ENCODE measurements at regions not wholly inside any gene's neighbourhood (a gene's known extent, or its start where the extent isn't known, plus 50 kb on each side); places are given as distances from the start of the nearest gene placed in this dataset.

DNA sequence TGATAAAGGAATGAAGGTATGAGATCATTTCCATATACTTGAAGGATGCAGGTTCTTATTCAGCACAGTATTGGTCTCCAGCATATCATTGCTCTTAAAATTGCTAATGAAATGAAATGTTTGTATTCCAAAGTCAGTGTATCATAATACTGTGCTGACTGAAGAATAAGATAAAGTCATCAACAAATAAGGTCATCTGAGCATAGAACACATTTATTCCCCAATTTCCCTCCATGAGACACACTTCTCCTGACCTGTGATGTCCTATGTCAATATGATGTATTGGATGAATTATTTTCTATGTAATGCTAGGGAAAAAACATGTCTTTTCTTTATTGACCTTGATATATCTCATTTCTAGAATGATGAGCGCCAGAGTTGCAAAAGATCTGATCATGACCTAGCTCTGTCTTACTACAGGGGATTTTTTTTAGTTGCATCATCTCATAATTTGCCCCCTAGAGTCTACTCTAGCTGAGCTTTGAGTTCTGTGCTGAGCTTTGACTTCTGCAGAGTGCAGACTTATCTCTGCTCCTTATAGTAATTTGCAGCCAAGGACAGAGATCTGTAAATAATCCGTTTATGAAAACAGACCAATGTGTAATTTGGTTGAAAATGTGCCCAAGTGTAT, 859.8 kb downstream of the TRIB2 start:
- TF ChIP-seq, protein P1, sequence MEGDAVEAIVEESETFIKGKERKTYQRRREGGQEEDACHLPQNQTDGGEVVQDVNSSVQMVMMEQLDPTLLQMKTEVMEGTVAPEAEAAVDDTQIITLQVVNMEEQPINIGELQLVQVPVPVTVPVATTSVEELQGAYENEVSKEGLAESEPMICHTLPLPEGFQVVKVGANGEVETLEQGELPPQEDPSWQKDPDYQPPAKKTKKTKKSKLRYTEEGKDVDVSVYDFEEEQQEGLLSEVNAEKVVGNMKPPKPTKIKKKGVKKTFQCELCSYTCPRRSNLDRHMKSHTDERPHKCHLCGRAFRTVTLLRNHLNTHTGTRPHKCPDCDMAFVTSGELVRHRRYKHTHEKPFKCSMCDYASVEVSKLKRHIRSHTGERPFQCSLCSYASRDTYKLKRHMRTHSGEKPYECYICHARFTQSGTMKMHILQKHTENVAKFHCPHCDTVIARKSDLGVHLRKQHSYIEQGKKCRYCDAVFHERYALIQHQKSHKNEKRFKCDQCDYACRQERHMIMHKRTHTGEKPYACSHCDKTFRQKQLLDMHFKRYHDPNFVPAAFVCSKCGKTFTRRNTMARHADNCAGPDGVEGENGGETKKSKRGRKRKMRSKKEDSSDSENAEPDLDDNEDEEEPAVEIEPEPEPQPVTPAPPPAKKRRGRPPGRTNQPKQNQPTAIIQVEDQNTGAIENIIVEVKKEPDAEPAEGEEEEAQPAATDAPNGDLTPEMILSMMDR (IDR thresholded peaks at IDR 0.05) = no peak
- TF ChIP-seq EZH2 (IDR thresholded peaks at IDR 0.05) = no peak
- TF ChIP-seq EZH2phosphoT487 (IDR thresholded peaks at IDR 0.05) = no peak
